ENCODE measurements at regions not wholly inside any gene's neighbourhood (a gene's known extent, or its start where the extent isn't known, plus 50 kb on each side); places are given as distances from the start of the nearest gene placed in this dataset.

GRCh38 chr4:181148470-181148869 is 1094.7 kb upstream of the TENM3 start:
- H3K79me1 ChIP-seq (ENCODE audit: low read depth in 1 of 2, low read length in 2 of 2): no peaks in the 10 kb centered on the region
- CTCF ChIA-PET: no interaction called here
- in situ Hi-C loops (cut with MboI; ENCODE audit: low sequenced_read_pairs): loop anchor here (10.0 to 25.0 kb wide), 2 partner anchors 376 to 1664 kb away; no protein-coding TSS in a partner anchor

More at GRCh38 chr4:181148470-181148869, 1094.7 kb upstream of the TENM3 start:
- dilution Hi-C loops (cut with HindIII; ENCODE audit: low sequenced_read_pairs, unreplicated experiment): no loop called here
- POLR2A ChIA-PET (ENCODE audit: unreplicated experiment): no interaction called here
- Histone ChIP-seq H4K91ac (ENCODE audit: insufficient read depth, low read depth, low read length) (no peak overlapping the region), H2AFZ (replicated peaks; ENCODE audit: low read length, poor library complexity) (no peak overlapping the region), H2BK5ac (ENCODE audit: low read depth, low read length, poor library complexity, severe bottlenecking) (no peak overlapping the region), H3K9me1 (ENCODE audit: insufficient read depth, low read length) (no peaks in the 10 kb centered on the region), H3K4me2 (ENCODE audit: low read depth, low read length) (no peak overlapping the region), H2AK9ac (replicated peaks; ENCODE audit: low read depth, low read length, poor library complexity) (no peak overlapping the region), H3K23ac (ENCODE audit: low read depth, low read length) (no peak overlapping the region), H2BK15ac (ENCODE audit: low read depth, low read length) (no peak overlapping the region), H3K4me1 (ENCODE audit: control insufficient read depth, insufficient read depth, low read length) (no peaks in the 10 kb centered on the region), H4K20me1 (ENCODE audit: insufficient read depth, low read length) (no peaks in the 10 kb centered on the region), H3K36me3 (ENCODE audit: control insufficient read depth, insufficient read depth, low read length) (no peaks in the 10 kb centered on the region), H2BK120ac (ENCODE audit: low read depth, low read length) (no peak overlapping the region), H4K8ac (ENCODE audit: low read depth in 2 of 2, low read length in 2 of 2) (no peak overlapping the region), H3K4me3 (ENCODE audit: insufficient read depth, low read depth, low read length) (no peak overlapping the region), H4K5ac (ENCODE audit: low read depth, low read length) (no peak overlapping the region), H2AK5ac (ENCODE audit: low read depth, low read length) (no peak overlapping the region), H2BK20ac (ENCODE audit: low read depth, low read length) (no peak overlapping the region), H3K14ac (replicated peaks; ENCODE audit: low read depth, low read length) (no peak overlapping the region), H3K27ac (ENCODE audit: insufficient read depth, low read length) (no peak overlapping the region), H3K4ac (ENCODE audit: low read depth, low read length) (no peak overlapping the region), H3K27me3 (ENCODE audit: control insufficient read depth, insufficient read depth, low read length) (no peaks in the 10 kb centered on the region), H3K9me3 (ENCODE audit: control insufficient read depth, insufficient read depth, low read length) (no peaks in the 10 kb centered on the region), H3K18ac (ENCODE audit: low read depth, low read length) (no peak overlapping the region), H3K9ac (ENCODE audit: low read depth, low read length) (no peak overlapping the region), H3K56ac (ENCODE audit: extremely low read depth, insufficient read depth, low read length) (no peak overlapping the region)
- no TSS peak for BruUV-seq (replicated peaks)
- intact Hi-C loops (cut with micrococcal nuclease): no loop called here
- no CpG with 5 or more reads among the region's 5 CpGs for WGBS, 2 experiments (ENCODE audit: extremely low coverage in 2 of 2, insufficient read length in 1 of 2)
- DNase-seq (no peak), ATAC-seq (ENCODE audit: low read depth) (no peak)
- TF ChIP-seq RAD21 (IDR thresholded peaks at IDR 0.05; ENCODE audit: low read length) (no peak), RFX5 (IDR thresholded peaks at IDR 0.05; ENCODE audit: low read depth, low read length) (no peak)

Measured in IMR-90 (cell line).